ENCODE measurements at regions not wholly inside any gene's neighbourhood (a gene's known extent, or its start where the extent isn't known, plus 50 kb on each side); places are given as distances from the start of the nearest gene placed in this dataset.

- no peak for DNase-seq
Measured at GRCh38 chr15:96415513-96416217, 85.2 kb downstream of the NR2F2 start.

GRCh38 chr15:96416218-96416933 lies 85.9 kb downstream of the NR2F2 start:
- DNase-seq, result no peak

GRCh38 chr15:96416934-96417759 lies 86.6 kb downstream of the NR2F2 start:
- no peak for DNase-seq

GRCh38 chr15:96417760-96418130 lies 87.2 kb downstream of the NR2F2 start:
- DNase-seq, result no peak

GRCh38 chr15:96418146-96418545 lies 87.6 kb downstream of the NR2F2 start:
- DNase-seq, result no peak

GRCh38 chr15:96421178-96421601 lies 90.7 kb downstream of the NR2F2 start:
- no peak for DNase-seq

GRCh38 chr15:96422125-96422524 lies 91.6 kb downstream of the NR2F2 start:
- no peak for DNase-seq

GRCh38 chr15:96424674-96425073 lies 94.2 kb downstream of the NR2F2 start:
- no peak for DNase-seq

- DNase-seq, result no peak
Measured at GRCh38 chr15:96428742-96429141, 98.2 kb downstream of the NR2F2 start.

GRCh38 chr15:96431786-96432185 lies 101.3 kb downstream of the NR2F2 start:
- DNase-seq, result no peak

GRCh38 chr15:96435022-96435421 lies 104.5 kb downstream of the NR2F2 start:
- DNase-seq, result no peak

GRCh38 chr15:96435841-96436240 lies 105.3 kb downstream of the NR2F2 start:
- DNase-seq, result no peak

- no peak for DNase-seq
Measured at GRCh38 chr15:96440978-96441377, 110.5 kb downstream of the NR2F2 start.

- no peak for DNase-seq
Measured at GRCh38 chr15:96442076-96442475, 111.6 kb downstream of the NR2F2 start.

- DNase-seq, result no peak
Measured at GRCh38 chr15:96444865-96445264, 114.4 kb downstream of the NR2F2 start.

- no peak for DNase-seq
Measured at GRCh38 chr15:96448923-96449322, 118.4 kb downstream of the NR2F2 start.

GRCh38 chr15:96457841-96458240 lies 127.3 kb downstream of the NR2F2 start:
- DNase-seq, result no peak

- DNase-seq, result no peak
Measured at GRCh38 chr15:96460106-96460505, 129.6 kb downstream of the NR2F2 start.

- no peak for DNase-seq
Measured at GRCh38 chr15:96462768-96463750, 132.6 kb downstream of the NR2F2 start.

- DNase-seq, result no peak
Measured at GRCh38 chr15:96466389-96466947, 136.0 kb downstream of the NR2F2 start.

GRCh38 chr15:96468036-96468435 lies 137.5 kb downstream of the NR2F2 start:
- DNase-seq, result no peak

GRCh38 chr15:96470681-96471310 lies 140.3 kb downstream of the NR2F2 start:
- DNase-seq, result no peak
